ENCODE measurements at regions not wholly inside any gene's neighbourhood (a gene's known extent, or its start where the extent isn't known, plus 50 kb on each side); places are given as distances from the start of the nearest gene placed in this dataset.
"Not testable (repeated sequence)": the region's sequence is repeated elsewhere in the genome, so short reads cannot be mapped to it uniquely, and the experiment has no call there.

GRCh38 chr5:29218138-29218537 is 1975.3 kb upstream of the CDH6 start:
- no peak overlapping the region for H3K4me3 ChIP-seq
- no peak overlapping the region for H3K27ac ChIP-seq

GRCh38 chr5:29214839-29215238 is 1978.6 kb upstream of the CDH6 start:
- Histone ChIP-seq H3K27ac (no peak overlapping the region), H3K4me3 (no peak overlapping the region)

- H3K27ac ChIP-seq: no peak overlapping the region
- H3K4me3 ChIP-seq: no peak overlapping the region
Measured at GRCh38 chr5:29213475-29213874, 1980.0 kb upstream of the CDH6 start.

GRCh38 chr5:29208024-29208423 is 1985.5 kb upstream of the CDH6 start:
- no peak overlapping the region for H3K4me3 ChIP-seq
- no peak overlapping the region for H3K27ac ChIP-seq

- no peak overlapping the region for H3K27ac ChIP-seq
- H3K4me3 ChIP-seq: no peak overlapping the region
Measured at GRCh38 chr5:29203049-29203448, 1990.4 kb upstream of the CDH6 start.

GRCh38 chr5:29197631-29198454 is 1995.6 kb upstream of the CDH6 start:
- H3K4me3 ChIP-seq: no peak overlapping the region
- no peak overlapping the region for H3K27ac ChIP-seq

- no peak overlapping the region for H3K27ac ChIP-seq
- no peak overlapping the region for H3K4me3 ChIP-seq
Measured at GRCh38 chr5:29193972-29194371, 1999.5 kb upstream of the CDH6 start.

GRCh38 chr5:29191269-29192048 is 2002.0 kb upstream of the CDH6 start:
- H3K27ac ChIP-seq, H3K4me3 ChIP-seq: not testable (repeated sequence)

GRCh38 chr5:29190398-29190797 is 2003.1 kb upstream of the CDH6 start:
- H3K4me3 ChIP-seq, H3K27ac ChIP-seq: not testable (repeated sequence)

- not testable (repeated sequence) for H3K27ac ChIP-seq, H3K4me3 ChIP-seq
Measured at GRCh38 chr5:29186380-29186779, 2007.1 kb upstream of the CDH6 start.

- H3K4me3 ChIP-seq: no peak overlapping the region
Measured at GRCh38 chr5:29185558-29185957, 2007.9 kb upstream of the CDH6 start.

GRCh38 chr5:29175774-29176173 is 2017.7 kb upstream of the CDH6 start:
- Histone ChIP-seq H3K27ac (no peak overlapping the region), H3K4me3 (no peak overlapping the region)

More at GRCh38 chr5:29185558-29185957, 2007.9 kb upstream of the CDH6 start:
- H3K27ac ChIP-seq: no peak overlapping the region

- H3K4me3 ChIP-seq: no peak overlapping the region
- no peak overlapping the region for H3K27ac ChIP-seq
Measured at GRCh38 chr5:29170599-29170998, 2022.9 kb upstream of the CDH6 start.

GRCh38 chr5:29169886-29170285 is 2023.6 kb upstream of the CDH6 start:
- Histone ChIP-seq H3K4me3 (no peak overlapping the region), H3K27ac (no peak overlapping the region)

GRCh38 chr5:29162297-29162696 is 2031.2 kb upstream of the CDH6 start:
- Histone ChIP-seq H3K4me3 (no peak overlapping the region), H3K27ac (no peak overlapping the region)

- H3K4me3 ChIP-seq: no peak overlapping the region
Measured at GRCh38 chr5:29161399-29162291, 2031.8 kb upstream of the CDH6 start.

GRCh38 chr5:29157975-29158374 is 2035.5 kb upstream of the CDH6 start:
- Histone ChIP-seq H3K27ac (no peak overlapping the region), H3K4me3 (no peak overlapping the region)

More at GRCh38 chr5:29161399-29162291, 2031.8 kb upstream of the CDH6 start:
- H3K27ac ChIP-seq: no peak overlapping the region

- no peak overlapping the region for H3K27ac ChIP-seq
- H3K4me3 ChIP-seq: no peak overlapping the region
Measured at GRCh38 chr5:29150840-29151239, 2042.6 kb upstream of the CDH6 start.

GRCh38 chr5:29148581-29148980 is 2044.9 kb upstream of the CDH6 start:
- Histone ChIP-seq H3K27ac (no peak overlapping the region), H3K4me3 (no peak overlapping the region)

- H3K4me3 ChIP-seq: no peak overlapping the region
- no peak overlapping the region for H3K27ac ChIP-seq
Measured at GRCh38 chr5:29148073-29148472, 2045.4 kb upstream of the CDH6 start.

All from skin epidermis (tissue), 12 donors.